Stimulated activated CD8-positive, alpha-beta memory T cell treated with anti-CD3 and anti-CD28 coated beads, Interleukin-12 subunit alpha, Interleukin-12 subunit beta, amount 100 ng/mL, for 4 hours (primary cell): ENCODE measurements at regions not wholly inside any gene's neighbourhood (a gene's known extent, or its start where the extent isn't known, plus 50 kb on each side); places are given as distances from the start of the nearest gene placed in this dataset.

Experiments used
- DNase-seq: peaks from one replicate; pipeline ENCODE4 v3.0.0-alpha.2; 2020; ENCODE audit warnings: low read depth

DNA sequence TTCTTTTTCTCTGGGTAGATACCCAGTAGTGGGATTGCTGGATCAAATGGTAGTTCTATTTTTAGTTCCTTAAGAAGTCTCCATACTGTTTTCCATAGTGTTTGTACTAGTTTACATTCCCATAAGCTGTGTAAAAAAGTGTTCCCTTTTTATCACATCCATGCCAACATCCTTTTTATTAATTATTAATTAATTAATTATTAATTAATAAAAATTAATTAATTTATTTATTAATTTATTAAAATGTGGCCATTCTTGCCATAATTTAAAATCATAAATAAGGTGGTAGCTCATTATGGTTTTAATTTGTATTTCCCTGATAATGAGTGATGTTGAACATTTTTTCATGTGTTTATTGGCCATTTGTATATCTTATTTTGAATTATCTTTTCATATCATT, 173.9 kb upstream of the FOXN2 start:
- DNase-seq = no peak

DNA sequence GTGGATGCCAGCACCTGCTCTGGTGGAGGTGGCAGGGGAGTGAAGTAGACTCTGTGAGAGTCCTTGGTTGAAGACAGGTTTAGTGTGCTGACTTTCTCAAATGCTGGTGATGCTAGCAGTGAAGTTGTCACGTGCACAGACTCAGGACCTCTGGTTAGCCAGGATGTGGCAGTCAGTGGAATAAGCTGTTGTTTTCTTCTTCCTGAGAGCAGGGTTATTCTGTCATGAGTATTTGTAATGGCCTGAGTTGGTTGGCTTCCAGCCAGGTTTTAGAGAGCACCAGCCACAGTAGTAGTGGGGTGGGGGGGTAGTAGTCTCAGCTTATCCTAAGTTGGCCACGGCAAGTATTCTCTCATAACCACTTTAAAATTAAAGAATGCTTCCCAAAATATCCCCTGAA, 169.7 kb upstream of the FOXN2 start:
- DNase-seq = no peak

- no peak for DNase-seq
These were observed 168.5 kb upstream of the FOXN2 start for GRCh38 chr2:48145845-48146452.

- no peak for DNase-seq
These were observed 167.9 kb upstream of the FOXN2 start for GRCh38 chr2:48146552-48146951.

DNA sequence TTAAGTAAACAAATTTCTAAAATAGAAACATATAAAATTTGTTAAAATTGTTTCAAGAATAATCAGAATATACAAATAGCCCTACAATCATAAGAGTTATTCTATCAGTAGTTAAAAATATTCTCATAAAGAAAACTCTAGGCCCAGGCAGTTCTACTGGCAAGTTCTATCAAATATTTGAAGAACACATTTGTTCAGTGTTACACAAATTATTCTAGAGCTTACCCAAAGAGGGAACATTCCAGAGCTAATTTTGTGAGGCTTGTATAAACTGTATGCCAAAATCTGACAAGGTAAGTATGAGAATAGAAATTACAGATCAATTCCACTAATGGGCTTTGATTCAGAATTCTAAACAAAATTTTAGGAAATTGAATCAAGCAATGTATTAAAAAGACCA, 166.8 kb upstream of the FOXN2 start:
- DNase-seq = no peak

DNA sequence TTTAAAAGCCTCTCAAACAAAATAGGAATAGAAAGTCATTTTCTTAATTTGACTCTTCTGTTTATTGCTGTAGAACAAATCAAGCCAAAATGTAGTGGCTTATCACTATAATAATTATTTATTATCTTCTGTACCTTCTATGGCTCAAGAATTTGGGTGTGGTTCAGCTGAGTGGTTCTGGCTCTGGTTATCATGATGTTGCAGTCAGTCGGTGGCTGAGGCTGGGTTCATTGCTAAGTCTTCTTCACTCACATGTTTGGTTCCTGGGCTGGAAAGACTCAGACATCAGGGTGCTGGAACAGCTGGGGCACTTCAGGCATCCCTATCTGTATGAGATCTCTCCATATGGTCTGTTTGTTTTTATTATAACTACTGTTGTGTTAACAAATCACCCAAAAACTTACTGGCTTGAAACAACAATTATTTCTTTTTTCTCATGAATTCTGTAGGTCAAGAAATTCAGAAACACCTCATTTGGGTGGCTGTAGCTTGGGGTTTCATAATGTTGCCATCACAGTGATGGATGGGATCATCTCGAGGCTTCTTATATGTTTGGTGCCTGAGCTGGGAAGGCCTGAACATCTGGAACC, 165.5 kb upstream of the FOXN2 start:
- DNase-seq = no peak

- DNase-seq = no peak
These were observed 157.3 kb upstream of the FOXN2 start for GRCh38 chr2:48157150-48157549.

DNA sequence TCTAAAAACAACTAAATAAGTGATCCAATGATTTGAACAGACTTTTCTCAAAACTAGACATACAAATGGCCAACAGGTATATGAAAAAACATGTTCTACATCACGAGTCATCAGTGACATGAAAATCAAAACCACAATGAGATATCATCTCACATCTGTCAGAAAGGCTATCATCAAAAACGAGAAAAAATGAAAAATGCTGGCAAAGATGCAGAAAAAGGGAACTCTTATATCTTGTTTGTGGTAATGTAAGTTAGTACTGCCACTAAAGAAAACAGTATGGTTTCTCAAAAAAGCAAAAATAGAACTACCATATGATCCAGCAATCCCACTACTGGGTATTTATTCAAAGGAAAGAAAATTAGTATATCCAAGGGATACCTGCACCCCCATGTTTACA, 152.9 kb upstream of the FOXN2 start:
- DNase-seq = no peak

- no peak for DNase-seq
These were observed 151.7 kb upstream of the FOXN2 start for GRCh38 chr2:48162742-48163141.

GRCh38 chr2:48165070-48165753, 149.3 kb upstream of the FOXN2 start:
- no peak for DNase-seq

- no peak for DNase-seq
These were observed 145.3 kb upstream of the FOXN2 start for GRCh38 chr2:48169141-48169592.

- no peak for DNase-seq
These were observed 144.2 kb upstream of the FOXN2 start for GRCh38 chr2:48170281-48170680.

GRCh38 chr2:48173141-48173540, 141.3 kb upstream of the FOXN2 start:
- no peak for DNase-seq

- DNase-seq = no peak
These were observed 140.0 kb upstream of the FOXN2 start for GRCh38 chr2:48174503-48174902.

DNA sequence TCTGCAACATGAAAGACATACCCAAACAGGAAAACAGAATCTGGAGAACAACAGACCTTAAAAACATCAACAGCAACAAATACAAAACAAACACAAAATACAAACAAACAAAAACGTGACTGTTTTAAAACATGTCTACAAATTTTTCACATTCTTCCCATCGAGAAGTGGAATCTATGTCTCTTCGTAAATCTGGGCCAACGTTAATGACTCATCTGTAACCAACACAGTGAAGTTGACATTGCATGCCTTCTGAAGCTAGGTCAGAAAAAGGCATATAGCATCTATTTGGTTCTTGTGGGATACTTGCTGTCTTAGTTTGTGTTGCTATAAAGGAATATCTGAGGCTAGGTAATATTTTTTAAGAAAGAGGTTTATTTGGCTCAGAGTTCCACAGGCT, 139.2 kb upstream of the FOXN2 start:
- DNase-seq = no peak

DNA sequence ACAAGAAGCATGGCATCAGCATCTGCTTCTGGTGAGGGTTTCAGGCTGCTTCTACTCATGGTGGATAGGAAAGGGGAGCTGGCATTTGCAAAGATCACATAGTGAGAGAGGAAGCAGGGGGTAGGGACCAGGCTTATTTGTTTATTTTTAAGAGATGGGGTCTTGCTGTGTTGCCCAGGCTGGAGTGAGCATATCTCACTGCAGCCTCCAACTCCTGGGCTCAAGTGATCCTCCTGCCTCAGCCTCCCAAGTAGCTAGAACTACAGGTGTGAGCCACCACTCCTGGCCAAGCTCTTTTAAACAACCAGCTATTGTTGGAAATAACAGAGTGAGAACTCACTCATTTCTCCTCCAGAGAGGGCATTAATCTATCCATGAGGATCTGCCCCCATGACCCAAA, 138.8 kb upstream of the FOXN2 start:
- DNase-seq = no peak

DNA sequence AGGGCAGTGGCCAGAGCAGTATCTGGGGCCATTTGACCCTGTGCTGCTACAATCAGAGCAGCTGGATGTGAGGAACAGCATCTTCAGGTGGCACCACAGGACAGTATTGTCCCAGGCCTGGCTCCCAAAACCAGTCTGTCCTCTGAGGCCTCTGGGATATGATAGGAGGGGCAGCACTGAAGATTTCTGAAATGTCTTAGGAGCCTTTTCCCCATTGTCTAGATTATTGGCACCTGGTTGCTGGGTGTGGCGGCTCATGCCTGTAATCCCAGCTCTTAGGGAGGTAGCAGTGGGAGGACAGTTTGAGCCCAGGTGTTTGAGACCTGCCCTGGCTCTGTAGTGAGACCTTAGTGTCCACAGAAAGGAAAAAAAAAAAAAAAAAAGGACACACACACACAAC, 137.6 kb upstream of the FOXN2 start:
- no peak for DNase-seq

DNA sequence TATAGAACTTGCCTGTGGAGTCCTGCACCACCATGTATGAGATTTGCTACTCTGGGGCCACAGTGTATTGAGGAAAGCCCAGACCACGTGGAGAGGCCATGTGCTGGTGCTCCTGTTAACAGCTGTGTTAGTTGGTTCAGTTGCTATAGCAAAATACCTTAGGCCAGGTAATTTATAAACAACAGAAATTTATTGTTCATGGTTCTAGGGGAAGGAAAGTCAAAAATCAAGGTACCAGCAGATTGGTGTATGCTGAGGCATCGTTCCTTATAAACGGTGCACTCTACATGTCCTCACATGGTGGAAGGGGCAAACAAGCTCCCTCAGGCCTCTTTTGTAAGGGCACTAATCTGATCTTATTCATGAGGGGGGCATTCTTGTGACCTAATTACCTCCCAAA, 135.9 kb upstream of the FOXN2 start:
- DNase-seq = no peak

DNA sequence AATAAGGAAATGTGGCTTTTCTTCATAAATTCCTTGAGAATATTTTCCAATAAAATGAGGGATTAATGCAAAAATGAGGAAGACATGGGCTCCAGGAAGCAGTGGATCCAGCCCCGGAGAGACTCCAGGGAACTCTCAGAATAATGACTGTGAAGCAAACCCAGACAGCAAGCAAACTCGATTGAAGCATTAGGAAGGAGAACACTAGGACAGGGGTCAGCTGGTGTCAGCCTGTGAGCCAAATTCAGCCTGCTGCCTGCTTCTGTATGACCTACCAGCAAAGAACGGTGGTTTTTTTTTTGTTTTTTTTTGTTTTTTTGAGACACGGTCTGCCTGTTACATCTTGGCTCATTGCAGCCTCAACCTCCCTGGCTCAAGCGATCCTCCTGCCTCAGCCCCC, 133.9 kb upstream of the FOXN2 start:
- DNase-seq = no peak

DNA sequence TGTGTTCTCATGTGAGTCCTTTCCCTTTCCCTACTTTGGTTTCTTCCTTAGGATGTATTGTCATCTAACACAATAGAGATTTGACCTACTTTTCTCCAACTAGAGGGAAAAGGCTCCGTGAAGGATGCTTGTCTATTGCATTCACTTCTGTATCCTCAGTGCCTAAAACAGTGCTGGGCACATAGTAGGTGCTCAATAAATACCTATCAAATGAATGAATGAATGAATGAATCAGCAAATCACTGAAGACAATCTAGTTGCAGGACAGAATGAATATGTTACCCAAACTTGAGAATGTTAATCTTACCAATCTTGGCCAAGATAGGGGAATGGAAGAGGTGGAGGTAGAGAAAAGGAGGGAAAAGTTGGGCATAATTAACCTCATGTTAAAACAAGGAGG, 131.2 kb upstream of the FOXN2 start:
- DNase-seq = no peak

DNA sequence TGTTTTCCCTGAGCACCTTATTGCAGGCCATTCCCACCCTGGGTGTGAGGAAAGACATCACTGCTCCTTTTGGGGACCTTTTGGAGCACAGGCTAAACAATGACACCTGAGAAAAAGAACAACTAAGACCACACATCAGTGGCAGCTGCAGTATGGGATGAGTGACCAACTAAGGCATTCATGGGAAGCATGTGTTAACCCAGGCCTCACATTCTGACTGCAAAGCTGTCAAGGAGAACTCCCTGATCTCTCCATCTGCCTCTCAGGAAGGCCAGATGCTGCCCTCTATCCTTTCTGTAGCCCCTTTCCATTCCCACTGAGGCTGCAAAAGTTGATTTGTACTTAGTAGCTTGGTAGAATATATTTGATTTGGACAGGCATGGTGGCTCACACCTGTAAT, 130.5 kb upstream of the FOXN2 start:
- no peak for DNase-seq

- no peak for DNase-seq
These were observed 127.0 kb upstream of the FOXN2 start for GRCh38 chr2:48187503-48187902.

- DNase-seq = no peak
These were observed 124.8 kb upstream of the FOXN2 start for GRCh38 chr2:48189552-48190228.
